ENCODE measurements at regions not wholly inside any gene's neighbourhood (a gene's known extent, or its start where the extent isn't known, plus 50 kb on each side); places are given as distances from the start of the nearest gene placed in this dataset.

- H3K36me3 ChIP-seq (ENCODE audit: control insufficient read depth, insufficient read depth, low read length): no peaks in the 10 kb centered on the region
- WGBS, 2 experiments: 71 to 79% methylated on average over 3 of the region's 3 CpGs
- no peaks in the 10 kb centered on the region for H3K4me1 ChIP-seq (ENCODE audit: control insufficient read depth, insufficient read depth, low read length)
- H3K27me3 ChIP-seq (ENCODE audit: control insufficient read depth, insufficient read depth, low read length, poor library complexity, severe bottlenecking): no peaks in the 10 kb centered on the region
- H3K9me3 ChIP-seq (ENCODE audit: control insufficient read depth, low read length): no peaks in the 10 kb centered on the region
- H3K27ac ChIP-seq (ENCODE audit: insufficient read depth, low read depth, low read length, poor library complexity, severe bottlenecking): no peak overlapping the region
- H3K4me3 ChIP-seq (ENCODE audit: insufficient read depth, low read depth, low read length): no peak overlapping the region
These were observed 53.6 kb upstream of the GRK3 start for GRCh38 chr22:25510876-25511275.

- Histone ChIP-seq H3K4me3 (ENCODE audit: insufficient read depth, low read depth, low read length) (no peak overlapping the region), H3K4me1 (ENCODE audit: control insufficient read depth, insufficient read depth, low read length) (no peaks in the 10 kb centered on the region), H3K36me3 (ENCODE audit: control insufficient read depth, insufficient read depth, low read length) (no peaks in the 10 kb centered on the region), H3K27me3 (ENCODE audit: control insufficient read depth, insufficient read depth, low read length, poor library complexity, severe bottlenecking) (no peaks in the 10 kb centered on the region), H3K9me3 (ENCODE audit: control insufficient read depth, low read length) (no peaks in the 10 kb centered on the region), H3K27ac (ENCODE audit: insufficient read depth, low read depth, low read length, poor library complexity, severe bottlenecking) (no peak overlapping the region)
- 96 to 97% methylated on average over 3 of the region's 3 CpGs for WGBS, 2 experiments
These were observed 52.8 kb upstream of the GRK3 start for GRCh38 chr22:25511725-25512124.

- H3K4me1 ChIP-seq (ENCODE audit: control insufficient read depth, insufficient read depth, low read length): no peaks in the 10 kb centered on the region
- no peak overlapping the region for H3K4me3 ChIP-seq (ENCODE audit: insufficient read depth, low read depth, low read length)
- no peak overlapping the region for H3K27ac ChIP-seq (ENCODE audit: insufficient read depth, low read depth, low read length, poor library complexity, severe bottlenecking)
- 84% methylated on average over 13 of the region's 13 CpGs for WGBS, 2 experiments
- no peaks in the 10 kb centered on the region for H3K27me3 ChIP-seq (ENCODE audit: control insufficient read depth, insufficient read depth, low read length, poor library complexity, severe bottlenecking)
- no peaks in the 10 kb centered on the region for H3K36me3 ChIP-seq (ENCODE audit: control insufficient read depth, insufficient read depth, low read length)
- no peaks in the 10 kb centered on the region for H3K9me3 ChIP-seq (ENCODE audit: control insufficient read depth, low read length)
These were observed 49.9 kb upstream of the GRK3 start for GRCh38 chr22:25514436-25515180.
